ENCODE measurements at regions not wholly inside any gene's neighbourhood (a gene's known extent, or its start where the extent isn't known, plus 50 kb on each side); places are given as distances from the start of the nearest gene placed in this dataset.

GRCh38 chr1:101307985-101308689 is 71.3 kb downstream of the S1PR1 start:
- TF ChIP-seq RAD21 (IDR thresholded peaks at IDR 0.05; ENCODE audit: low read depth) = no peak
- no peak for TF ChIP-seq FOXM1 (IDR thresholded peaks at IDR 0.05; ENCODE audit: borderline replicate concordance, low read depth)
- no peak for TF ChIP-seq TAF1 (IDR thresholded peaks at IDR 0.05; ENCODE audit: low read depth)
- TF ChIP-seq EP300 (IDR thresholded peaks at IDR 0.05; ENCODE audit: borderline replicate concordance) = no peak
- TF ChIP-seq CREB1 (IDR thresholded peaks at IDR 0.05; ENCODE audit: low read depth) = no peak
- TF ChIP-seq ZBTB7A (IDR thresholded peaks at IDR 0.05; ENCODE audit: low read depth) = no peak
- TF ChIP-seq USF1 (IDR thresholded peaks at IDR 0.05) = no peak

DNA sequence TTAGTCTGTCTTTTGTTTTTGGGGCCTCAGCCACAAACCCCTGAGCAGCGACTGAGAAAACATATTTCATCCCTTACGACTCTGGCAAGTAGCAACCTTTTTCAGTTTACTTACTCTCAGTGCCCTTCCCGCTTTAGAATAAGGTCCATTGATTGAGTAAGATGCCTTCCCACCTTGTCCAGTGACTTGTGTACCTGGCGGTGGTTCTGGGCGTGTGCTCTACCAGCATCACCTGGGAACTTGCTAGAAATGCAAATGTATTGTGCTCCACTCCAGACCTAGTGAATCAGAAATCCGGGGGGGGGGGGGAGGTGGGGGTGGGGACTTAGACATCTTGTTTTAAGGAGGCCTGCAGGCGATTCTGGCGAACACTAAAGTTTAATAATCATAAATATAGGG is 72.1 kb downstream of the S1PR1 start:
- TF ChIP-seq TCF12 (IDR thresholded peaks at IDR 0.05; ENCODE audit: low read depth) (no peak), NFIC (IDR thresholded peaks at IDR 0.05) (no peak), FOXM1 (IDR thresholded peaks at IDR 0.05; ENCODE audit: borderline replicate concordance, low read depth) (no peak), TAF1 (IDR thresholded peaks at IDR 0.05; ENCODE audit: low read depth) (no peak), TEAD4 (IDR thresholded peaks at IDR 0.05) (no peak), REST (IDR thresholded peaks at IDR 0.05; ENCODE audit: low read depth) (no peak), EGR1 (IDR thresholded peaks at IDR 0.05) (no peak), YY1 (IDR thresholded peaks at IDR 0.05; ENCODE audit: low read depth) (no peak), ZBTB7A (IDR thresholded peaks at IDR 0.05; ENCODE audit: low read depth) (no peak), USF1 (IDR thresholded peaks at IDR 0.05) (no peak), CREB1 (IDR thresholded peaks at IDR 0.05; ENCODE audit: low read depth) (no peak), EP300 (IDR thresholded peaks at IDR 0.05; ENCODE audit: borderline replicate concordance) (no peak), RAD21 (IDR thresholded peaks at IDR 0.05; ENCODE audit: low read depth) (no peak), CEBPB (IDR thresholded peaks at IDR 0.05) (no peak)
- TF ChIP-seq, protein P1, sequence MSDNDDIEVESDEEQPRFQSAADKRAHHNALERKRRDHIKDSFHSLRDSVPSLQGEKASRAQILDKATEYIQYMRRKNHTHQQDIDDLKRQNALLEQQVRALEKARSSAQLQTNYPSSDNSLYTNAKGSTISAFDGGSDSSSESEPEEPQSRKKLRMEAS (IDR thresholded peaks at IDR 0.05) = no peak

GRCh38 chr1:101309334-101310311 is 72.8 kb downstream of the S1PR1 start:
- TF ChIP-seq CREB1 (IDR thresholded peaks at IDR 0.05; ENCODE audit: low read depth) = no peak
- peak; percentile 92 for TF ChIP-seq RAD21 (IDR thresholded peaks at IDR 0.05; ENCODE audit: low read depth)

GRCh38 chr1:101310506-101310905 is 73.7 kb downstream of the S1PR1 start:
- TF ChIP-seq, protein P1 (IDR thresholded peaks at IDR 0.05) = no peak
- TF ChIP-seq RAD21 (IDR thresholded peaks at IDR 0.05; ENCODE audit: low read depth) (no peak), EGR1 (IDR thresholded peaks at IDR 0.05) (no peak), TCF12 (IDR thresholded peaks at IDR 0.05; ENCODE audit: low read depth) (no peak), NFIC (IDR thresholded peaks at IDR 0.05) (no peak)

DNA sequence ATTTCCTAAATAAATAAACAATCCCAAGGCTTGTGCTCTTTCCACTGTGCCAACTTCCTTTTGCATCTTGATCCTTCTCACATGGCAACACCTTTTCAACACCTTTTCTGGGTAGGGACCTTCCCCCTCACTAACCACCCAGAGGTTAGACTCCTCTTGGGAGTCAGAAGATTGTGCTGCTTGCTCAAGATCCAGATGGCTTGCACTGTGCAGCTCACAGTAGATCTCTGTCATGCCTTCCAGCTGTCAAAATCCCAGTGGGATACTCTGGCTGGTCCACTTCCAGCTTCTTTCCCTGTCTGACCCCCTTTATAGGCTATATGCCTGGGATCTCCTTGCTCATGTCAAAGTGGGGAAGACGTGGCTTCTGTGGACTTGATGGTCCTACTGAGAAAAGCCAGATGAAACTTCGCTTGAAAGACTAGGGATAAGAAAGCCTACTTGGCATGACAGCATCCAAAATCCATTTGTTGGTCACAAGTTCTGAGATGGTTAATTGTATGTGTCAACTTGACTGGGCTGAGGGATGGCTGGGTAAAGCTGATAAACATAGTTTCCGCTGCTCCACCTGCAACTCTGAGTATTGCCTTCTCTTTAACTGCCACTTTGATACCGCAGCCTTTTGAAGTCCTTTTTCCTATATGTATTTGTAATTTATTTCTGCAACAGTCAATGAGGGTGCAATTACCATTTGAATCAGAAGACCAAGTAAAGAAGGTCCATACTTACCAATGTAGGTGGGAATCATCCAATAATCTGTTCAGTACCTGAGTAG is 74.5 kb downstream of the S1PR1 start:
- TF ChIP-seq TAF1 (IDR thresholded peaks at IDR 0.05; ENCODE audit: low read depth) = no peak
- TF ChIP-seq TEAD4 (IDR thresholded peaks at IDR 0.05) = no peak

DNA sequence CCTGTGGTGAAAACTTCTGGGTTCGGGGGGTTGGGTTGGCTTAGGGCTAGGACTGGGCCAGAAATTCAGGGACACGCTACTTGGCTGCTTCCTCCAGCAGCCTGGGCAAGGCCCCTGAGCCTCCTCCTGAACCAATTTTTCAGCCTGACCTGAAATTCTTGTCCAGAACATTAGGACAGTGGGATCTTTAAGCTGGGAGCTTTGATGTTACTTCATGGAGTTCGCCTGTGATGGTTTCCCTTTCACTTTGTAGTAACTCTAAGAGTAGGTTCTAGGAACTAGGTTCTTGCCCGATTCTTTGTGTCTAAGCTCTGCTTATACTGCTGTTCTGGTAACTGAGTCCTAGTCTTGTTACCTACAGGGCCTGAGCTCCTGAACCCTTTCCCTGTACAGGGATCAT is 75.3 kb downstream of the S1PR1 start:
- TF ChIP-seq REST (IDR thresholded peaks at IDR 0.05; ENCODE audit: low read depth) (no peak), TAF1 (IDR thresholded peaks at IDR 0.05; ENCODE audit: low read depth) (no peak), EGR1 (IDR thresholded peaks at IDR 0.05) (no peak), FOXM1 (IDR thresholded peaks at IDR 0.05; ENCODE audit: borderline replicate concordance, low read depth) (no peak), ZBTB7A (IDR thresholded peaks at IDR 0.05; ENCODE audit: low read depth) (no peak), CEBPB (IDR thresholded peaks at IDR 0.05) (no peak), TCF12 (IDR thresholded peaks at IDR 0.05; ENCODE audit: low read depth) (no peak), CREB1 (IDR thresholded peaks at IDR 0.05; ENCODE audit: low read depth) (no peak), YY1 (IDR thresholded peaks at IDR 0.05; ENCODE audit: low read depth) (no peak), NFIC (IDR thresholded peaks at IDR 0.05) (no peak)

Data from Ishikawa (cell line).